ENCODE measurements at regions not wholly inside any gene's neighbourhood (a gene's known extent, or its start where the extent isn't known, plus 50 kb on each side); places are given as distances from the start of the nearest gene placed in this dataset.

- Mint-ChIP-seq H3K27me3 (ENCODE audit: low read depth, unreplicated experiment) (no peaks in the 10 kb centered on the region), H3K4me1 (ENCODE audit: low read depth, unreplicated experiment) (peaks cover 53% of the 10 kb centered on the region), H3K27ac (ENCODE audit: unreplicated experiment) (no peak overlapping the region), H3K36me3 (ENCODE audit: low read depth, unreplicated experiment) (peaks cover 35% of the 10 kb centered on the region), H3K4me3 (ENCODE audit: unreplicated experiment) (no peak overlapping the region), H3K9me3 (ENCODE audit: unreplicated experiment) (no peaks in the 10 kb centered on the region)
- no peak for DNase-seq (ENCODE audit: low read depth)
- Histone ChIP-seq H3K27ac (ENCODE audit: low read depth, low read length) (no peak overlapping the region), H3K79me2 (ENCODE audit: insufficient read depth, low read length) (peaks cover 70% of the 10 kb centered on the region), H3K4me1 (ENCODE audit: insufficient read depth, low read length) (peaks cover 42% of the 10 kb centered on the region), H3K9ac (ENCODE audit: low read length) (no peak overlapping the region), H3K9me3 (ENCODE audit: insufficient read depth, low read depth, low read length) (no peaks in the 10 kb centered on the region), H4K20me1 (ENCODE audit: insufficient read depth, low read length) (peaks cover 58% of the 10 kb centered on the region), H2AFZ (ENCODE audit: low read depth, low read length) (no peak overlapping the region), H3K4me2 (ENCODE audit: low read length) (no peak overlapping the region), H3K4me3 (ENCODE audit: insufficient read depth, low read depth, low read length) (no peak overlapping the region), H3K27me3 (ENCODE audit: insufficient read depth, low read length) (no peaks in the 10 kb centered on the region), H3K36me3 (ENCODE audit: insufficient read depth, low read length) (no peaks in the 10 kb centered on the region)
- TF ChIP-seq EZH2 (IDR thresholded peaks at IDR 0.05; ENCODE audit: insufficient read depth, low read length) (no peak), CTCF (IDR thresholded peaks at IDR 0.05; ENCODE audit: insufficient read depth, low read depth, low read length) (no peak)
- no peak for FAIRE-seq
Measured at GRCh38 chr2:120947982-120948661, 212.5 kb downstream of the GLI2 start.

- Histone ChIP-seq H2AFZ (ENCODE audit: low read depth, low read length) (no peak overlapping the region), H3K27me3 (ENCODE audit: insufficient read depth, low read length) (no peaks in the 10 kb centered on the region), H3K4me1 (ENCODE audit: insufficient read depth, low read length) (peaks cover 36% of the 10 kb centered on the region), H3K79me2 (ENCODE audit: insufficient read depth, low read length) (peaks cover 65% of the 10 kb centered on the region), H3K27ac (ENCODE audit: low read depth, low read length) (no peak overlapping the region), H3K4me3 (ENCODE audit: insufficient read depth, low read depth, low read length) (no peak overlapping the region), H3K4me2 (ENCODE audit: low read length) (no peak overlapping the region), H3K9ac (ENCODE audit: low read length) (no peak overlapping the region), H3K36me3 (ENCODE audit: insufficient read depth, low read length) (no peaks in the 10 kb centered on the region), H3K9me3 (ENCODE audit: insufficient read depth, low read depth, low read length) (no peaks in the 10 kb centered on the region), H4K20me1 (ENCODE audit: insufficient read depth, low read length) (peaks cover 58% of the 10 kb centered on the region)
- Mint-ChIP-seq H3K9me3 (ENCODE audit: unreplicated experiment) (no peaks in the 10 kb centered on the region), H3K4me3 (ENCODE audit: unreplicated experiment) (no peak overlapping the region), H3K27me3 (ENCODE audit: low read depth, unreplicated experiment) (no peaks in the 10 kb centered on the region), H3K36me3 (ENCODE audit: low read depth, unreplicated experiment) (peaks cover 38% of the 10 kb centered on the region), H3K27ac (ENCODE audit: unreplicated experiment) (no peak overlapping the region), H3K4me1 (ENCODE audit: low read depth, unreplicated experiment) (peaks cover 49% of the 10 kb centered on the region)
- DNase-seq (ENCODE audit: low read depth) = no peak
- TF ChIP-seq CTCF (IDR thresholded peaks at IDR 0.05; ENCODE audit: insufficient read depth, low read depth, low read length) (no peak), EZH2 (IDR thresholded peaks at IDR 0.05; ENCODE audit: insufficient read depth, low read length) (no peak)
- FAIRE-seq = no peak
Measured at GRCh38 chr2:120948662-120949011, 213.0 kb downstream of the GLI2 start.
